Vagina (tissue), 2 donors: ENCODE measurements at regions not wholly inside any gene's neighbourhood (a gene's known extent, or its start where the extent isn't known, plus 50 kb on each side); places are given as distances from the start of the nearest gene placed in this dataset.

Experiments
- DNase-seq, 2 donors: peaks; one replicate each; pipeline ENCODE4 v3.0.0-alpha.2; 2017; ENCODE audit errors: extremely low spot score in 2 of 2
- H3K27ac ChIP-seq: fragments of 200-600 bp; sonication (generic); one replicate; pipeline ENCODE4 v1.5.1; 2019
- H3K27me3 ChIP-seq: fragments of 200-600 bp; sonication (generic); one replicate; pipeline ENCODE4 v1.5.1; 2019
- H3K36me3 ChIP-seq, 2 donors: fragments of 200-600 bp; sonication (generic); one replicate each; pipeline ENCODE4 v1.5.1; 2017 to 2019
- H3K4me1 ChIP-seq: fragments of 200-600 bp; sonication (generic); one replicate; pipeline ENCODE4 v1.5.1; 2019
- H3K4me3 ChIP-seq, 2 donors: fragments of 200-600 bp; sonication (generic); 1 replicate in 1 of 2; 2 replicates in 1 of 2; pipeline ENCODE4 v1.5.1; 2016 to 2019
- H3K9me3 ChIP-seq: fragments of 200-600 bp; sonication (generic); one replicate; pipeline ENCODE4 v1.5.1; 2019
- POLR2A ChIP-seq, 2 donors: fragments of 450-650 bp; IDR thresholded peaks; one replicate each; pipeline ENCODE4 v1.6.1; 2017; ENCODE audit warnings: antibody characterized with exemption in 2 of 2, mild to moderate bottlenecking in 2 of 2, moderate library complexity in 2 of 2
- POLR2AphosphoS5 ChIP-seq, 2 donors: sonication (generic); formaldehyde crosslinking; IDR thresholded peaks; one replicate each; pipeline ENCODE4 v1.9.0; 2017; ENCODE audit warnings: antibody characterized with exemption in 2 of 2, mild to moderate bottlenecking in 2 of 2, low read depth in 1 of 2; ENCODE audit not compliant: insufficient read depth in 1 of 2
- intact Hi-C: fragments of 100-400 bp; cut with DNase I; formaldehyde crosslinking; loops from one replicate; pipeline ENCODE4 v1.15.1; 2023
- TF ChIP-seq, protein P1 (sequence below), 3 experiments: fragments of 450-650 bp in 2 of 3; fragments of 200-600 bp in 1 of 3; sonication (generic) in 1 of 3; IDR thresholded peaks; one replicate each; pipeline ENCODE4 v1.5.1; 2017 to 2019; ENCODE audit warnings: antibody characterized with exemption in 3 of 3, mild to moderate bottlenecking in 2 of 3, moderate library complexity in 2 of 3

DNA sequence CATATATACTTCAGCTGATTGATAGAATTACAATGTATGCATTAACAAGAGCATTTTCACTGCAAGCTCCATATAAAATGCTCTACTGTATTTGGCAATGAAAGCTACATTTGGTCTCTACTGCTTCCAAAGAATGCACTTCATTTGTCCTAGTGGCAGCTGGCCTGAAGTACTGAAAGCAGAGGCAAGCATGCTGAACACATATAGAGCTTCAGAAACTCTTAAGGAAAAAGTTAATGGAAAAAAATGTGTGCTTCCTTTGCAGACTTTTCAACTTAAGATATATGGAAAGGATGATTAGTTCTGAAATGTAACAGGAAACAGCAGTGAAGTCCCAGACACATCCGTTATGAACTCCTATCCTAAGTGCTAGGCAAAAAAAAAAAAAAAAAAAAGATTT is 537.1 kb upstream of the POM121L12 start:
- no peaks in the 10 kb centered on the region for H3K4me1 ChIP-seq
- DNase-seq: no peak
- H3K9me3 ChIP-seq: no peaks in the 10 kb centered on the region
- H3K36me3 ChIP-seq: no peaks in the 10 kb centered on the region
- H3K27me3 ChIP-seq: no peaks in the 10 kb centered on the region
- H3K27ac ChIP-seq: no peak overlapping the region
- intact Hi-C loops: no loop called here
- TF ChIP-seq POLR2A (IDR thresholded peaks at IDR 0.05) (no peak), POLR2AphosphoS5 (IDR thresholded peaks at IDR 0.05; ENCODE audit: insufficient read depth in 1 of 2, low read depth in 1 of 2) (no peak)
- TF ChIP-seq, protein P1, sequence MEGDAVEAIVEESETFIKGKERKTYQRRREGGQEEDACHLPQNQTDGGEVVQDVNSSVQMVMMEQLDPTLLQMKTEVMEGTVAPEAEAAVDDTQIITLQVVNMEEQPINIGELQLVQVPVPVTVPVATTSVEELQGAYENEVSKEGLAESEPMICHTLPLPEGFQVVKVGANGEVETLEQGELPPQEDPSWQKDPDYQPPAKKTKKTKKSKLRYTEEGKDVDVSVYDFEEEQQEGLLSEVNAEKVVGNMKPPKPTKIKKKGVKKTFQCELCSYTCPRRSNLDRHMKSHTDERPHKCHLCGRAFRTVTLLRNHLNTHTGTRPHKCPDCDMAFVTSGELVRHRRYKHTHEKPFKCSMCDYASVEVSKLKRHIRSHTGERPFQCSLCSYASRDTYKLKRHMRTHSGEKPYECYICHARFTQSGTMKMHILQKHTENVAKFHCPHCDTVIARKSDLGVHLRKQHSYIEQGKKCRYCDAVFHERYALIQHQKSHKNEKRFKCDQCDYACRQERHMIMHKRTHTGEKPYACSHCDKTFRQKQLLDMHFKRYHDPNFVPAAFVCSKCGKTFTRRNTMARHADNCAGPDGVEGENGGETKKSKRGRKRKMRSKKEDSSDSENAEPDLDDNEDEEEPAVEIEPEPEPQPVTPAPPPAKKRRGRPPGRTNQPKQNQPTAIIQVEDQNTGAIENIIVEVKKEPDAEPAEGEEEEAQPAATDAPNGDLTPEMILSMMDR (IDR thresholded peaks at IDR 0.05): no peak
- H3K4me3 ChIP-seq: no peak overlapping the region

DNA sequence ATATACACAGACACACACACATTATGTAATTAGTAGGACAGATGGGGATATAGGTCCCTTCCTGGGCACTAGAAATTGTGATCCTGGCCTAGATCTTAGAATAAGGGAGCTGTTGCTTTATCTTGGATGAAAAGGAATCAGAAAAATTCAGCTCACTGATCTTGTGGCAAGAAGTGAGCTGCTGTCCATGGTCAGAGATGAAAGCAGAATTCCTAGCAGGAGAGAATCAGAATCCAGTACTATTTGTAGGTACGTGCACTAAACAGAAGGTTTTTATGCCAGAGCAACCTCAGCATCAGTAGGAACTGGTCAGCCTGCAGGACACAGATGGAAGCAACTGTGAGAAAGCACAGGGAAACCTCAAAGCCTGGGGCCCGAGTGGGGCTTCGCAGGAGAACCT is 549.2 kb upstream of the POM121L12 start:
- TF ChIP-seq POLR2A (IDR thresholded peaks at IDR 0.05): no peak
- TF ChIP-seq, protein P1 (IDR thresholded peaks at IDR 0.05): no peak
- TF ChIP-seq POLR2AphosphoS5 (IDR thresholded peaks at IDR 0.05; ENCODE audit: insufficient read depth in 1 of 2, low read depth in 1 of 2): no peak
- Histone ChIP-seq H3K4me1 (no peaks in the 10 kb centered on the region), H3K27me3 (no peaks in the 10 kb centered on the region), H3K9me3 (no peaks in the 10 kb centered on the region), H3K4me3 (no peak overlapping the region), H3K27ac (no peak overlapping the region), H3K36me3 (no peaks in the 10 kb centered on the region)
- intact Hi-C loops: no loop called here
- DNase-seq: no peak

DNA sequence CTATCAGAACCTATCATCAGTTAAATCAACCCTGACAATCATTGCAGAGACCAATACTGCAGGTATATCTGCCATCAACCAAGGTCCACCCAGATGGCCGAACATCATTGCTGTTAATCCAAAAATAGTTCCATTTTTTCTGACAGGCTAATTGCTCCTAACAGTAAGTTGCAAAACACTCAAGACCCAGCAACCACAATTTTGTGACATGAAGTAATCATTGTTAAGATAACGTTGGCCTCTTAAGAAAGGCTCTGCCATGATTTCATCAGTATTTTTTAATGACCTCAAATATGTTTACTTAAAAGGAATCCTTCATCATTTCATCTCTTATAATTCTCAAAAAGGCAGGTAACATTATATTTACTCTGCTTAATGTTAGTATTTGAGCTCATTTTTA is 553.4 kb upstream of the POM121L12 start:
- no peaks in the 10 kb centered on the region for H3K4me1 ChIP-seq
- no peak overlapping the region for H3K27ac ChIP-seq
- intact Hi-C loops: no loop called here
- TF ChIP-seq, protein P1 (IDR thresholded peaks at IDR 0.05): no peak
- TF ChIP-seq POLR2A (IDR thresholded peaks at IDR 0.05) (no peak), POLR2AphosphoS5 (IDR thresholded peaks at IDR 0.05; ENCODE audit: insufficient read depth in 1 of 2, low read depth in 1 of 2) (no peak)
- H3K9me3 ChIP-seq: no peaks in the 10 kb centered on the region
- DNase-seq: no peak
- H3K4me3 ChIP-seq: no peak overlapping the region
- no peaks in the 10 kb centered on the region for H3K27me3 ChIP-seq
- no peaks in the 10 kb centered on the region for H3K36me3 ChIP-seq

DNA sequence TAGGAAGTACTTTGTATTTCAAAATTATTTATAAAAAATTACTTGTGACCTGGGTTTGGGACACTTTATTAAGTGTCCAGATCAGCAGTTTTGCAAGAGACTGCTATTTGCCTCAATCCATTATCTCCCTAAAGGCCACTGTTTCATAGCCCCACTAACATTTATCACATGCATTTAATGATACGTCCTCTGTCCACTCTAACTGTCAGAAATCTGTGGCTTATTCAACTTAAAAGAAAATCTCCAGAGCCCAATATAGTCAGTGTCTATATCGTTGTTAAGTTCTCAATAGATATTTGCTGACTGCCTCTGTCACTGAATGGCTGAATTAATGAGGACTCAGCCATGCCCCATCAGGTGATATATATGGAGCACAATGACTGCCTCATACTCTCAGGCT is 553.9 kb upstream of the POM121L12 start:
- intact Hi-C loops: no loop called here
- Histone ChIP-seq H3K27ac (no peak overlapping the region), H3K36me3 (no peaks in the 10 kb centered on the region), H3K27me3 (no peaks in the 10 kb centered on the region), H3K9me3 (no peaks in the 10 kb centered on the region), H3K4me1 (no peaks in the 10 kb centered on the region), H3K4me3 (no peak overlapping the region)
- DNase-seq: no peak
- TF ChIP-seq POLR2AphosphoS5 (IDR thresholded peaks at IDR 0.05; ENCODE audit: insufficient read depth in 1 of 2, low read depth in 1 of 2) (no peak), POLR2A (IDR thresholded peaks at IDR 0.05) (no peak)
- TF ChIP-seq, protein P1 (IDR thresholded peaks at IDR 0.05): no peak

DNA sequence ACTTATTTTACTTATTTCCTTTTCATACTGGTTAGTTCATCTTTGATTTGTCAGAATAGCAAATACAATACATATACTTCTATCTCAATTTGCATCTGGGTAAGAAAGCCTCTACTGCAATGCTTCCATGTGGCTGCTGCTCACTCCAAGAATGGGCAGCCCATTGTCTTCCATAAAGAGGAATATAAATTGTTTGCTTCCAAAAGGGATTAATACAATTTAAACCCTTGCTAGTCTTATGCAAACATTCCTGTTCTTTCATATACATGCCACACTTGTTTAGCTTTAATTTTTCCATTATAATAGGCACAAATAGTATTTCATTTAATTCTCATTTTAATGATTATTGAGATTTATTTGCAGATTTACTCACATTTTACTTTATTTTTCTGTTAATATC is 555.4 kb upstream of the POM121L12 start:
- H3K9me3 ChIP-seq: no peaks in the 10 kb centered on the region
- no peak for DNase-seq
- H3K4me3 ChIP-seq: no peak overlapping the region
- no peaks in the 10 kb centered on the region for H3K36me3 ChIP-seq
- intact Hi-C loops: no loop called here
- no peaks in the 10 kb centered on the region for H3K4me1 ChIP-seq
- H3K27me3 ChIP-seq: no peaks in the 10 kb centered on the region
- TF ChIP-seq POLR2A (IDR thresholded peaks at IDR 0.05) (no peak), POLR2AphosphoS5 (IDR thresholded peaks at IDR 0.05; ENCODE audit: insufficient read depth in 1 of 2, low read depth in 1 of 2) (no peak)
- TF ChIP-seq, protein P1 (IDR thresholded peaks at IDR 0.05): no peak
- H3K27ac ChIP-seq: no peak overlapping the region
